Parathyroid adenoma (tissue), 2 donors: ENCODE measurements at regions not wholly inside any gene's neighbourhood (a gene's known extent, or its start where the extent isn't known, plus 50 kb on each side); places are given as distances from the start of the nearest gene placed in this dataset.

Experiments used
- H2AFZ ChIP-seq: fragments of 300-600 bp; sonication (generic); one replicate; pipeline ENCODE4 v1.7.0; 2017; ENCODE audit warnings: antibody characterized with exemption, mild to moderate bottlenecking
- H3K27ac ChIP-seq: fragments of 300-600 bp; sonication (generic); one replicate; pipeline ENCODE4 v1.7.0; 2017
- H3K27me3 ChIP-seq: fragments of 300-600 bp; sonication (generic); one replicate; pipeline ENCODE4 v1.7.0; 2017; ENCODE audit warnings: low read length; ENCODE audit not compliant: control insufficient read depth, insufficient read depth
- H3K36me3 ChIP-seq: fragments of 300-600 bp; sonication (generic); one replicate; pipeline ENCODE4 v1.7.0; 2017; ENCODE audit warnings: low read length; ENCODE audit not compliant: control insufficient read depth, insufficient read depth
- H3K4me1 ChIP-seq: fragments of 300-600 bp; sonication (generic); one replicate; pipeline ENCODE4 v1.7.0; 2017; ENCODE audit warnings: control low read depth
- H3K4me2 ChIP-seq: fragments of 300-600 bp; sonication (generic); one replicate; pipeline ENCODE4 v1.7.0; 2017; ENCODE audit warnings: low read length
- H3K4me3 ChIP-seq: fragments of 300-600 bp; sonication (generic); one replicate; pipeline ENCODE4 v1.7.0; 2017; ENCODE audit warnings: low read depth, low read length
- H3K79me2 ChIP-seq: fragments of 300-600 bp; sonication (generic); one replicate; pipeline ENCODE4 v1.7.0; 2017; ENCODE audit warnings: control low read depth
- H3K9ac ChIP-seq: fragments of 300-600 bp; sonication (generic); one replicate; pipeline ENCODE4 v1.7.0; 2017; ENCODE audit warnings: mild to moderate bottlenecking
- H3K9me3 ChIP-seq: fragments of 300-600 bp; sonication (generic); one replicate; pipeline ENCODE4 v1.7.0; 2017; ENCODE audit warnings: low read length; ENCODE audit not compliant: control insufficient read depth
- TF ChIP-seq, protein P1 (sequence below): fragments of 300-600 bp; sonication (generic); IDR thresholded peaks from one replicate; pipeline ENCODE4 v1.7.0; 2017; ENCODE audit warnings: antibody characterized with exemption, mild to moderate bottlenecking
- donor health status: primary hyperparathyroidism.

DNA sequence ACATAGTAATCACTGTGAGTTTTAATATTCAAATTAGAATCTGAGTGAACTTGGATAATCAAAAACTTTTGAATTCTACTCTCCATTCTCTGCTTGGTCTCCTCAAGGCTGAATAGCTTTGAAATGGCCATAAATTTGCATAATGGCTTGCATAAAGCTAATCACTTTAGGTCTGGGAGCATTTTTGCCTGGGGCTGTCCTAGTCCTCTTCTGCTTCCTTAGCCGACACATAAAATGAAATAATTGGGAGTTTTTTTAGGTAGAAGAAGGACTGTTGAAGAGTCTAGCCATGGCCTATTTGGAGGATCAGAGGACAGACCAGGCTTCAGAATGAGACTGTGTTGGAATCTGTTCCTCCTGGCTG is 91.4 kb upstream of the EEF2KMT start:
- H3K4me3 ChIP-seq = no peak overlapping the region
- H3K4me1 ChIP-seq = no peaks in the 10 kb centered on the region
- TF ChIP-seq, protein P1, sequence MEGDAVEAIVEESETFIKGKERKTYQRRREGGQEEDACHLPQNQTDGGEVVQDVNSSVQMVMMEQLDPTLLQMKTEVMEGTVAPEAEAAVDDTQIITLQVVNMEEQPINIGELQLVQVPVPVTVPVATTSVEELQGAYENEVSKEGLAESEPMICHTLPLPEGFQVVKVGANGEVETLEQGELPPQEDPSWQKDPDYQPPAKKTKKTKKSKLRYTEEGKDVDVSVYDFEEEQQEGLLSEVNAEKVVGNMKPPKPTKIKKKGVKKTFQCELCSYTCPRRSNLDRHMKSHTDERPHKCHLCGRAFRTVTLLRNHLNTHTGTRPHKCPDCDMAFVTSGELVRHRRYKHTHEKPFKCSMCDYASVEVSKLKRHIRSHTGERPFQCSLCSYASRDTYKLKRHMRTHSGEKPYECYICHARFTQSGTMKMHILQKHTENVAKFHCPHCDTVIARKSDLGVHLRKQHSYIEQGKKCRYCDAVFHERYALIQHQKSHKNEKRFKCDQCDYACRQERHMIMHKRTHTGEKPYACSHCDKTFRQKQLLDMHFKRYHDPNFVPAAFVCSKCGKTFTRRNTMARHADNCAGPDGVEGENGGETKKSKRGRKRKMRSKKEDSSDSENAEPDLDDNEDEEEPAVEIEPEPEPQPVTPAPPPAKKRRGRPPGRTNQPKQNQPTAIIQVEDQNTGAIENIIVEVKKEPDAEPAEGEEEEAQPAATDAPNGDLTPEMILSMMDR = no peak
- no peaks in the 10 kb centered on the region for H3K27me3 ChIP-seq
- H2AFZ ChIP-seq = no peak overlapping the region
- no peaks in the 10 kb centered on the region for H3K9me3 ChIP-seq
- H3K4me2 ChIP-seq = no peak overlapping the region
- no peaks in the 10 kb centered on the region for H3K79me2 ChIP-seq
- no peak overlapping the region for H3K27ac ChIP-seq
- no peak overlapping the region for H3K9ac ChIP-seq
- H3K36me3 ChIP-seq = no peaks in the 10 kb centered on the region

DNA sequence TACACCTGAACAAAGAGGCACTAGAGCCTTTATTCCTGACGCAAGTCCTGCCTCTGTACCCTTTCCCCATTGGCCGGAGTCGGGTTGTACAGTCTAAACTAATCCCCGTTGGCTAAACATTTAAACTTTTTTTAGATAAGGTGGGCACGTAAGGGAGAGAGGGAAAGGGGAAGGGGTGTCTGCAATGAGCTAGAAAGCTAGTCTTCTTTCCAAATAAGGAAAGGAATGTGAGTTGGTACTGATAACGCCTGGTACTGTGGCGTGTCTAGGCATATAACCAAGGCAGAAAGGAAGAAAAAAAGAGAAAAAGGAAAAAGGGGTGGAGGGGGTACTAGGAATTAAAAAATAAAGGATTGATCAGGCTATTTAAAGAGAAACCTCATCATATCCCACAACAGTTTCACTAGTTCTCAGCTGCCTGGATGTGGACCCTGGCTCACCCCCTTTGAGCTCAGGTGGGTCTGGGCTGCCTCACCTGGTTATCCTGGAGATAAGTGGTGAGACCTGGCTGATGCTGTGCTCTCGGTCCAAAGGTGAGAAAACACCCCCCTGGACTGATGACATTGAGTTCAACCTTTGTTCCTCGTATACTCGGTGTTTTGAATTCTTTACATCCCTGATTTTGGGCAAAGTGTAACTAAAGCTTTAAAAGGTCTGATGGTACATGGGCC is 90.9 kb upstream of the EEF2KMT start:
- no peaks in the 10 kb centered on the region for H3K27me3 ChIP-seq
- no peak overlapping the region for H2AFZ ChIP-seq
- no peaks in the 10 kb centered on the region for H3K4me1 ChIP-seq
- H3K9me3 ChIP-seq = no peaks in the 10 kb centered on the region
- no peaks in the 10 kb centered on the region for H3K79me2 ChIP-seq
- no peak overlapping the region for H3K27ac ChIP-seq
- H3K9ac ChIP-seq = no peak overlapping the region
- no peak overlapping the region for H3K4me2 ChIP-seq
- TF ChIP-seq, protein P1 = no peak
- no peaks in the 10 kb centered on the region for H3K36me3 ChIP-seq
- H3K4me3 ChIP-seq = no peak overlapping the region

DNA sequence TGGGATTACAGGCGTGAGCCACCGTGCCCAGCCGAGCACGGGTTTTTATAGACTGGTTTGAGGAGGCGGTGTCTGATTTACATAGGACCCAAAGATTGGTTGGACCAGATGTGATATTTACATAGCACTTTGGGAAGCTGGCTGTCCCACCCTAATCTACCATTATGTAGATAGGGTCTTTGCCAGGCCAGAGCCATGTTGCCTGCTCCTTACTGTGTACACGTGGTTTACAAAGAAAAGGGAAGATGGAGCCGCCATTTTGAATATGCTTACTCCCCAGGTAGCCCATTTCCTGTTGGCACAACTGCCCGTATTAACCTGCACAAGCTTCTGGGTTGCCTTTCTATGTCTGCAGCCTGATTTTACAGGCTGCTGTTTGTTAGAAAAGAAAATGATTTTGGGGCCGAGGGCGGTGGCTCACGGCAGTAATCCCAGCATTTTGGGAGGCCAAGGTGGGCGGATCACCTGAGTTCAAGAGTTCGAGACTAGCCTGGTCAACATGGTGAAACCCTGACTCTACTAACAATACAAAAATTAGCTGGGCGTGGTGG is 89.9 kb upstream of the EEF2KMT start:
- Histone ChIP-seq H3K9me3 (no peaks in the 10 kb centered on the region), H3K4me2 (no peak overlapping the region), H3K4me1 (no peaks in the 10 kb centered on the region), H3K79me2 (no peaks in the 10 kb centered on the region), H3K27ac (no peak overlapping the region), H3K9ac (no peak overlapping the region), H3K36me3 (no peaks in the 10 kb centered on the region), H3K27me3 (no peaks in the 10 kb centered on the region), H3K4me3 (no peak overlapping the region), H2AFZ (no peak overlapping the region)
- TF ChIP-seq, protein P1 = no peak

DNA sequence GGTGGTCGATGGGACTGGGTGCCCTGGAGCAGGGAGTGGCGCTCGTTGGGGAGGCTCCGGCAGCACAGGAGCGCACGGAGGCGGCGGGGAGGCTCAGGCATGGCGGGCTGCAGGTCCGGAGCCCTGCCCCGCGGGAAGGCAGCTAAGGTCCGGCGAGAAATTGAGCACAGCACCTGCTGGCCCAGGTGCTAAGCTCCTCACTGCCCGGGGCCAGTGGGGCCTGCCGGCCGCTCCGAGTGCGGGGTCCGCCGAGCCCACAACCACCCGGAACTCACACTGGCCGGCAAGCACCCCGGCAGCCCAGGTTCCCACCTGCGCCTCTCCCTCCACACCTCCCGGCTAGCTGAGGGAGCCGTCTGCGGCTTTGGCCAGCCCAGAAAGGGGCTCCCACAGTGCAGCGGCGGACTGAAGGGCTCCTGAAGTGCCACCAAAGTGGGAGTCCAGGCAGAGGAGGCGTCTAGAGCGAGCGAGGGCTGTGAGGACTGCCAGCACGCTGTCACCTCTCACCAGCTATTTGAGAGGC is 88.8 kb upstream of the EEF2KMT start:
- Histone ChIP-seq H3K36me3 (no peaks in the 10 kb centered on the region), H2AFZ (no peak overlapping the region), H3K9me3 (no peaks in the 10 kb centered on the region), H3K27ac (no peak overlapping the region), H3K4me3 (no peak overlapping the region), H3K4me2 (no peak overlapping the region), H3K27me3 (no peaks in the 10 kb centered on the region), H3K79me2 (no peaks in the 10 kb centered on the region), H3K4me1 (no peaks in the 10 kb centered on the region), H3K9ac (no peak overlapping the region)
- TF ChIP-seq, protein P1 = no peak

DNA sequence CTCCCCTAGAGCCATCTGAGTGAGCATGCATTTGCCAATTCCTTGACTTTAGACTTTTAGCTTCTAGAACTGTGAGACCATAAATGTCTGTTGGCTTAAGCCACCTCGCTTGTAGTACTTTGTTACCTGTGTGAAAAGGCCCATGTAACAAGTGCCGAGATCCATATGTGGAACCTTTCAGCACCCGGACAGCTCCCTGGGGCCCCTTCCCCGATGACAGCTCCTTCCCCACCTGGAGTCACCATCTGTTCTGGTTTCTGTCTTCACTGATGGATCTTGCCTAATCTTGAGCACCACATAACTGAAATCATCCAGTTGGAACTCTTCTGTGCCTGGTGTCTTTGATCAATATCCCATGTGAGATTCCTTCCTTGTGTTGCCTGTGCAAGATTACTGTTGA is 78.9 kb upstream of the EEF2KMT start:
- Histone ChIP-seq H3K4me3 (no peak overlapping the region), H3K9ac (no peak overlapping the region)

More for the DNA sequence above, 78.9 kb upstream of the EEF2KMT start:
- Histone ChIP-seq H3K4me1 (no peaks in the 10 kb centered on the region), H3K36me3 (no peaks in the 10 kb centered on the region), H3K79me2 (no peaks in the 10 kb centered on the region), H3K27me3 (no peaks in the 10 kb centered on the region), H2AFZ (no peak overlapping the region), H3K27ac (no peak overlapping the region), H3K9me3 (no peaks in the 10 kb centered on the region), H3K4me2 (no peak overlapping the region)
- TF ChIP-seq, protein P1 = no peak
